ENCODE measurements at regions not wholly inside any gene's neighbourhood (a gene's known extent, or its start where the extent isn't known, plus 50 kb on each side); places are given as distances from the start of the nearest gene placed in this dataset.

DNA sequence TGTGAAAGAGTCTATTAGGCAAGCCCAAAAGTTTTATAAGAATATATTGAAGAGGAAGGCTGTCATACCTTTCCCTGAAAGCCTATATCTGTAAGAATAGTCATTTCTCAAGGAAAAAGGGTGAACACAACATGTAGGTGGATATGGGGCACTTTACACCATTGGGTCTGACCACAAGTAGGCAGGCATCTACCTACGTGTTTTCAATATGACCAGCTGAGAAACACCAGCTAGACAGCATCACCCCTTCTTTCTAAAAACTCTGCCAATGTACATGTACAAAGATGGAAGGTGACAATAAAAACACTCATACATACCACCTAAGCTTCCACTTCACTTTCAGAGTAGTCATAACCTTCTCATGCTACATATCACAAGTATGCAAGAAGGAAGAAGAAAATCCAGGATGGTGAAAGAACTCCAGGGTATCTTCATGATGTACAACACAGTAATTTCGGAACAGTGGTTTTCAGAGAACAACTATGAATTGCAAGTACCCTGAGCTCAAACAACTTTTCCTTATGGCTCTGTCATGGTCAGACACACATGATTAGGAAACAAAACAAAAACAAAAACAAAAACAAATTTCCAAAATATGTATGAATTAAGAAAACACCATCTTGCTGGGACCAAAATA is 98.5 kb upstream of the ADGRL2 start:
- DNase-seq (ENCODE audit: low spot score), result no peak
- intact Hi-C loops (cut with DNase I), result no loop called here

GRCh38 chr1:81700728-81701470 is 99.8 kb upstream of the ADGRL2 start:
- intact Hi-C loops (cut with DNase I), result no loop called here
- no peak for DNase-seq (ENCODE audit: low spot score)

- no peak for DNase-seq (ENCODE audit: low spot score)
- intact Hi-C loops (cut with DNase I), result no loop called here
These were observed 101.5 kb upstream of the ADGRL2 start for GRCh38 chr1:81699234-81699633.

DNA sequence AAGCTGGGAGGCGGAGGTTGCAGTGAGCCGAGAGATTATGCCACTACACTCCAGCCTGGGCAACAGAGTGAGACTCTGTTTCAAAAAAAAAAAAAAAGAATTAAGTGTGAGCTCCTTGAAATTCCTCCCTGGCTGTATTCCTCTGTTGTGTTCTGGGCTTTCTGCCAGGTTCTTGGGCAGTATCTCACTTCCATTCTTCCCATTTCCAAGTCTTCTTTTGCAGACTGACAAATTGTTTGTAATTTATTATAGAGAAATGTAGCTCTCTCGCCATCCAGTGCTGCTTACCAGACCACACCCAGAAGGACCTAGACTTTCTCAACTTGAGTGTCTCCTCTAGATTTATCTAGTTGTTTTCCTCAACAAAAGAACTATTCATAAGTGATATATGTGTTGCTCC is 105.0 kb upstream of the ADGRL2 start:
- intact Hi-C loops (cut with DNase I), result no loop called here
- DNase-seq (ENCODE audit: low spot score), result no peak

DNA sequence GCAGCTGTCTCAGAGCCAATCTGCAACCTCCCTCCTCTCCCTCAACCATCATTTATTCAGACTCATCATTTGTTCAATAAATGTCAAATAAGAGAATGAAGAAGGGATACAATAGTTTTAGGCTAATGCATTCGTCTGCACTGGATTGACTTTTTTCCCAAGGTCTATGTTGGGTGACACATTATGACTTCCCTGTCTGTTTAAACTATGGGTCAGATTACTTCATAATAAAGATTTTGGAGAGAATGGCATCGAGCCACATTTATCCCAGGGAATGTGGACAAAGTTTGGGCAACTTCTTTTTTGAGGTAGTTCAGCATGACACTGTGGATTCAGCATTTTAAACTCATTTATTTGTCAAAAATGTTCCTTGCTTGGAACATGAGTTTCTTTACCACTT is 107.4 kb upstream of the ADGRL2 start:
- DNase-seq (ENCODE audit: low spot score), result no peak
- intact Hi-C loops (cut with DNase I), result no loop called here

DNA sequence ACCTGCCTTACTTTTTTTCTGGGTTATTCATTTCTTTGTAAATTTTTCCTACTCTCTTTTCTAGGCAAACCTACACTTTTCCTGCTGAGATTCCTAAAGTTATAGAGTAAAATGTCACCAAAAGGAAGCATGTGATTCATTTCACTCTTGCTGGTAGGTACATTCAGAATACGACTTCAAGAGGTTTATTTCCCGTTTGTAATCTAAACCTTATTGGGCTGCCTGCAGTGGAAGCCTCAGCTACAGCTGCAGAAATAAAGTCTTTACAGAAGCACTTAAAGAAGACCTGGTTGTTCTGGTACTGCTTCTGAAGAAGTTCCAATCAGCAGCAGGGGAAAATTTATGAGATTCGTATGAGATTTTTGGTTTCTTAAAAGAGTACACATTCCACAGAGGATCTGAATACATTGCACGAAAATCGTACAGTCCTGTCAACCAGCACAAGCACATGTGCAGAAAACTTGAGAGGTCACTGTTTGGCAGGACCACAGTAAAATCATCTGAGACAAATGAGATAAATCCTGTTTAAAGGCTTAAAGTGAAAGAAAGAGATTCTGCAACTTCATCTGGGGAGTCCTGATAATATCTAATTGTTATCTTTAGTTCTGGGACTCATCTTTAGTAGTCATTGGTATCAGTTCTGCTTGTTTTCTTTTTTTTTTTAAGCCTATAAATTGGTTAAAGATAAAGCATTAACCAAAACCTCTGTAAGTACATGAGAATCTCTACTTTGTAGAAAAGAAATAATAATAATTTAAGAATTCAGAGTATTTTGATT is 109.9 kb upstream of the ADGRL2 start:
- DNase-seq (ENCODE audit: low spot score), result no peak

DNA sequence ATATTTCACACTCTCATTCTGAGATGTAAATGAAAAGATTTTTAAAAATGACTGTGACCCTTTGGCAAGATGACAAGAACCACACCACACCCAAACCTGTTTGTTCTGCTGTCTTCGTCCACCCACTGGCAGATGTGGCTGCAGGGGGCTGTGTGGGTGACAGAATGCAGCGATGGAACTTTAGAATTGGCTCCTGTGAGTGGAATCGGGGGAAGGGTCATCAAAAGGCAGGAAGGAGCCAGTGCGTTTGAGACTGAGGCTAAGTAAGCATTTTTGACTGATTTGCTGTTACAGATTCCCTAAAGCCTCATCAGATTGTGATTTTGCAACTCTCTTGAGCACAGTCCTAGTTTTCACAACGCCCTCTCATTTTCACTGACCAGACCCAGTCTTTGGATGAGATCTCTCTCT is 111.2 kb upstream of the ADGRL2 start:
- DNase-seq (ENCODE audit: low spot score), result no peak
- intact Hi-C loops (cut with DNase I), result no loop called here

More for the DNA sequence above, 109.9 kb upstream of the ADGRL2 start:
- intact Hi-C loops (cut with DNase I), result no loop called here

DNA sequence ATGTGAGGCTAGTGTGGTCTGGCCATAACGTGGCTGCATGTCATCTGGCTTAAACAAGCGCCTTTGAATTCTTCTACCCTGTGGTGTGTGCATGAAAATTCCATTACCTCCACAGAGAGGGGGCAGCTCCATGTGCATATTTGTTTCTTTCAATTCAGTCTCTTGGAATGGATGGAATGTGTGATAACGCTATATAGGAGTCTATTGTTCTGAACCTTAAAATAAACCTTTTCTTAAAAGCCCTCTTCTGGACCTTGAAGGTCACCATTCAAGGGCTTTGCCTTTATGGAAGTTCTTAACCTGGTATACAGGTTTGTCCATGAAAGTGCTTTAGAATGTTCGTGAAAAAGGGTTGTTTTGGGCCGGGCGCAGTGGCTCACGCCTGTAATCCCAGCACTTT is 118.2 kb upstream of the ADGRL2 start:
- no peak for DNase-seq (ENCODE audit: low spot score)
- intact Hi-C loops (cut with DNase I), result no loop called here

DNA sequence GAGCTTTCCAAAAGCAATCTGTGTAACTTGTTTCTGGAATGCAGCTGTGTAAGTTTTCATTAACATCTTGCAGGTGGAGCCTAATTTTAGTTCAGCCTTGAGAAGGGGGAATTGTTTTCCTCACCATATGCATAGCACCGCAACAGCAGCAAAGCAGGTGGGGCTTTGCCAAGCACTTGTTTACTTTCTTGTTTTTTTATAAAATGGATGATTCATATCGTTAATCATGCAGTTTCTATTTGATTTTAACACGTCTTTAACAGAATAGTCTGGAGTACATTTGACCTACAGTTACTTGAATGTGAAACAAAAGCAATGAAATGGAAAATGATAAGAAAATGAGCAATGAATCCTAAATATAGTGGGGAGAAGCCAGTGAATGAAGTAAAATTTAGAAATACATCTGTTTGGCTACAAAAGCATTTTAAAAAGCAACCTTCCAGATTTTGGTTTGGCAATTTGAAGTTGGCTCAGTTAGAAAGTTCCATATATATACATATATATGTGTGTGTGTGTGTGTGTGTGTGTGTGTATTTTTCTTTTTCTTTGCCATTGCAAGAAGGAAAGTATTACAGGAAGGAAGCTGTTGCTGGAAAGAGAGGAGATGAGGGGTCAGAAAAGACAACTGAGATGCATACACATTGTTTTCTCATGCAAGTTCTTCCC is 119.0 kb upstream of the ADGRL2 start:
- intact Hi-C loops (cut with DNase I), result no loop called here

GRCh38 chr1:81681114-81681513 is 119.6 kb upstream of the ADGRL2 start:
- DNase-seq (ENCODE audit: low spot score), result no peak
- intact Hi-C loops (cut with DNase I), result no loop called here

More for the DNA sequence above, 119.0 kb upstream of the ADGRL2 start:
- no peak for DNase-seq (ENCODE audit: low spot score)

DNA sequence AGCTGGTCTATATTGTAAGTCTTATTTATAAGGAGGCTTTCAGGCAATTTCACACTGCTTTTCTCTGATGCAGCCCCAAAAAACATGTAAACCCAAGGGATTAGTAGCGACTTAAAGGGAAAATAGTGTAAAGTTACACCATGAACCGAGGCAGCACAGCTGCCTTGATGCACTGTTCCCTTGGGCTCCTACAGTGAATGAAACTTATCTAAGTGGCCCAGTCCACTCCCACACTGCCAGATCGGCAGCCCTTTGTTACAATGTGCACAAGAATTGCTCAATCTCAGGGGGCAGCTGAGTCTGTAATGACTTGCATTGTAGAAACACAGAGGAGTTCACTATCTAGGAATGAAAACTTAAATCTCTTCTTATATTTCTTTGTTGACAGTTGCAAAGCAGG is 120.8 kb upstream of the ADGRL2 start:
- intact Hi-C loops (cut with DNase I), result no loop called here
- no peak for DNase-seq (ENCODE audit: low spot score)

DNA sequence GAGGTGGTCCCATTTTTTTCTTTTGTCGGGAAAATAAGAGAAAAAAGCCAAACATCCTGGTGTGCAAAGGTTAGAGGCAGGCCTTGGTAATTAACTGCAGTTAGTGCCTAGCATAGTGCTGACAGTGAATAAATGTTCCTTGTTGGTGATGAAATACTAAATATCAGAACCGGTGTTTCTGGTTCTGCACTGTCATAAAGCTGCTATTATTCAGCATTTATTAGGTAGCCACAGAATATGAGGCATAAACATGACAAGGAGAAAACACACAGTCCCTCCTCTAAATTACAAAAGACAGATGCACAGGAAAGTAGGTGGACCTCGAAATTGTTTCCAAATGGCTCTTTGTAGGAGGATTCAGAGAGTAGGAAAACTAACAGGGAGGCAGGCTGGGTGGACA is 122.0 kb upstream of the ADGRL2 start:
- intact Hi-C loops (cut with DNase I), result no loop called here
- DNase-seq (ENCODE audit: low spot score), result no peak

- DNase-seq (ENCODE audit: low spot score), result no peak
- intact Hi-C loops (cut with DNase I), result no loop called here
These were observed 128.0 kb upstream of the ADGRL2 start for GRCh38 chr1:81672766-81673165.

GRCh38 chr1:81671038-81671437 is 129.7 kb upstream of the ADGRL2 start:
- DNase-seq (ENCODE audit: low spot score), result no peak
- intact Hi-C loops (cut with DNase I), result no loop called here

- intact Hi-C loops (cut with DNase I), result no loop called here
- DNase-seq (ENCODE audit: low spot score), result no peak
These were observed 130.4 kb upstream of the ADGRL2 start for GRCh38 chr1:81670286-81670685.

- DNase-seq (ENCODE audit: low spot score), result no peak
- intact Hi-C loops (cut with DNase I), result no loop called here
These were observed 134.1 kb upstream of the ADGRL2 start for GRCh38 chr1:81666586-81666985.

DNA sequence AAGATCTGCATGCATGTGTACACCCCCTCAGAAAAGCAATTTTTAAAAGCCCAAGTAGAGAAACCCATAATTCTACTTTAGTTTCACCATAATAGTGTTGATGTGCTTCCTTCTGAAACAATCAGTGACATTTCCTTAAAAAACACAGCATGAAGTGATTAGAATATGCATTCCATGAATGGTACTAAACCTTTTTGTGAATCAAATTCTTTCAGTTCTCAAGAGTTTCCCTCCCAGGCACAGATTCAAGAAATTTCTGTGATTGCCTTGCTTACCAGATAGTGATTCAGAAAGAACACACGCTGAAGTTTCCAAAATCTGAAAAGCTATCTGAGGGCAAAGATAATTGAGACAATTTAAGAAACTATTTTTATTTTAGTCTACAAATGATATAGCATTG is 136.4 kb upstream of the ADGRL2 start:
- intact Hi-C loops (cut with DNase I), result no loop called here
- DNase-seq (ENCODE audit: low spot score), result no peak

DNA sequence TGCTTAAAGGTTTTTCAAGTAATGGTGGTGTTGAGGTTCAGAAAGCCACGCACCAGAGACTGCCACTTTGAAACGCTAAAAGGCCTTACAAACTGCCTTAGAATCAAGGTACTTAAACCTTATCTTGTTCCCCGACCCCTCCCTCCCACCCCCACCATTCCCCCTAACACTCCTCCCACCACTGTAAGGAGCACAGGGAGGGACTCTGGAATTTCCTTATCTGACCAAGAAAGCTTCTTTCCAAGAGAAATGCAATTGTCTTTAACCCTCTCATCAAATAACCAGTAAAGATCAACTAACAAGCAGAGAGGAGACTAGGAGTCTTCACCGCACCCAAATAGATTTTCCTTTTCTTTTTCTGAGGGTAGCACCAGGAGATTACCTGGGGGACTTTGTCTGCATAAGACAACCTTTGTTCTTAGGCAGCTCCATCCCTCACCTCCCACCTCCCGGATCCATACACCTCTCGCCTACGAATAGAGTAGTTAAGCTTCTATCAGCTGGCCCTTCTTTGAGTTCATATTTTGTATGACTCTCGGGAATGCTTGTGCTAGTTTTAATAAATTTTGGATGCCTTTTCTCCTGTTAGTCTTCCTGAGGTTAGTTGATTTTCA is 137.7 kb upstream of the ADGRL2 start:
- intact Hi-C loops (cut with DNase I), result no loop called here
- no peak for DNase-seq (ENCODE audit: low spot score)

GRCh38 chr1:81660286-81660685 is 140.4 kb upstream of the ADGRL2 start:
- intact Hi-C loops (cut with DNase I), result no loop called here
- no peak for DNase-seq (ENCODE audit: low spot score)

- DNase-seq (ENCODE audit: low spot score), result no peak
- intact Hi-C loops (cut with DNase I), result no loop called here
These were observed 146.1 kb upstream of the ADGRL2 start for GRCh38 chr1:81654657-81655056.
